HCT116 (cell line): ENCODE measurements at regions not wholly inside any gene's neighbourhood (a gene's known extent, or its start where the extent isn't known, plus 50 kb on each side); places are given as distances from the start of the nearest gene placed in this dataset.

Experiments used
- ATAC-seq: fragments of 200-7000 bp; cut with Tn5 transposase; 2 replicates; pipeline ENCODE4 v1.9.1; 2020; ENCODE audit warnings: mild to moderate bottlenecking, moderate library complexity
- BruUV-seq: library from RNA; stranded (reverse); fragments of 400-500 nt; replicated peaks from 2 replicates; lab custom pipeline; 2021; lab: Mats Ljungman, UMichigan
- CTCF ChIA-PET: fragments of 300-600 bp; sonication (Branson Sonifier 250); formaldehyde crosslinking; loops from one replicate; lab custom pipeline; 2021; ENCODE audit warnings: antibody characterized with exemption; lab: Charles Lee
- POLR2A ChIA-PET: fragments of 300-600, 350-600 bp; sonication (Branson Sonifier 250); formaldehyde crosslinking; loops from one replicate; lab custom pipeline; 2021; ENCODE audit warnings: antibody characterized with exemption; lab: Charles Lee
- RAD21 ChIA-PET, 2 experiments: fragments of 300-600 bp; sonication (Branson Sonifier 250); formaldehyde crosslinking; loops; one replicate each; lab custom pipeline; 2023; ENCODE audit warnings: low total read pairs in 2 of 2; ENCODE audit not compliant: uncharacterized antibody in 2 of 2, unreplicated experiment in 2 of 2, low non-redundant PET in 1 of 2; lab: Charles Lee
- DNase-seq: peaks from one replicate; pipeline ENCODE4 v3.0.0-alpha.2; 2010; ENCODE audit warnings: low read depth, low spot score
- H2AFZ ChIP-seq: fragments of 200-600 bp; shearing (Covaris generic), sonication (generic); 2 replicates; pipeline ENCODE4 v1.6.1; 2017; ENCODE audit warnings: low read depth, mixed run types, mixed read lengths, antibody characterized with exemption, low read length; ENCODE audit not compliant: poor library complexity, severe bottlenecking
- H3K27ac ChIP-seq: 2 replicates; pipeline ENCODE4 v1.5.1; 2012; ENCODE audit warnings: low read depth, low read length
- H3K27me3 ChIP-seq: fragments of 200-600 bp; sonication (generic); 2 replicates; pipeline ENCODE4 v1.6.1; 2016; ENCODE audit warnings: mixed run types, low read length, mixed read lengths; ENCODE audit not compliant: insufficient read depth
- H3K36me3 ChIP-seq, 2 experiments: fragments of 200-500 bp in 1 of 2; fragments of 200-600 bp in 1 of 2; sonication (Bioruptor generic) in 1 of 2; sonication (generic) in 1 of 2; 2 replicates each; pipeline versions ENCODE4 v1.5.1 to v1.6.1; 2014 to 2016; ENCODE audit warnings: low read length in 2 of 2, inconsistent platforms in 1 of 2, mixed read lengths in 1 of 2, mixed run types in 1 of 2; ENCODE audit not compliant: insufficient read depth in 2 of 2, control insufficient read depth in 1 of 2
- H3K4me1 ChIP-seq, 2 experiments: fragments of 200-600 bp in 1 of 2; sonication (generic) in 1 of 2; 2 replicates each; pipeline versions ENCODE4 v1.5.1 to v1.6.1; 2012 to 2017; ENCODE audit warnings: low read length in 2 of 2, inconsistent platforms in 1 of 2, mild to moderate bottlenecking in 1 of 2, mixed read lengths in 1 of 2, mixed run types in 1 of 2, moderate library complexity in 1 of 2; ENCODE audit not compliant: insufficient read depth in 2 of 2, control insufficient read depth in 1 of 2
- H3K4me2 ChIP-seq: fragments of 200-600 bp; sonication (generic); 2 replicates; pipeline ENCODE4 v1.6.1; 2017; ENCODE audit warnings: mixed run types, low read length, mixed read lengths
- H3K4me3 ChIP-seq, 2 experiments: fragments of 200-600 bp in 1 of 2; sonication (generic) in 1 of 2; replicated peaks in 1 of 2; 2 replicates each; pipeline ENCODE4 v1.5.1; 2011 to 2016; ENCODE audit warnings: low read length in 2 of 2, control low read depth in 1 of 2, low read depth in 1 of 2, mild to moderate bottlenecking in 1 of 2, mixed read lengths in 1 of 2, mixed run types in 1 of 2
- H3K79me2 ChIP-seq: fragments of 200-600 bp; sonication (generic); 2 replicates; pipeline ENCODE4 v1.6.1; 2017; ENCODE audit warnings: mild to moderate bottlenecking, mixed run types, low read length, moderate library complexity, mixed read lengths; ENCODE audit not compliant: insufficient read depth
- H3K9ac ChIP-seq: fragments of 200-600 bp; sonication (generic); 2 replicates; pipeline ENCODE4 v1.6.1; 2016; ENCODE audit warnings: low read length, mixed read lengths
- H3K9me2 ChIP-seq: fragments of 200-600 bp; sonication (generic), shearing (Covaris generic); 2 replicates; pipeline ENCODE4 v1.6.1; 2017; ENCODE audit warnings: mixed run types, mild to moderate bottlenecking, moderate library complexity; ENCODE audit not compliant: insufficient read depth
- H3K9me3 ChIP-seq, 2 experiments: fragments of 200-500 bp in 1 of 2; fragments of 200-600 bp in 1 of 2; sonication (Bioruptor generic) in 1 of 2; sonication (generic) in 1 of 2; 2 replicates each; pipeline ENCODE4 v1.6.1; 2014 to 2017; ENCODE audit warnings: low read length in 2 of 2, mixed read lengths in 2 of 2, inconsistent platforms in 1 of 2, low read depth in 1 of 2, mild to moderate bottlenecking in 1 of 2, mixed run types in 1 of 2, moderate library complexity in 1 of 2; ENCODE audit not compliant: control insufficient read depth in 1 of 2, insufficient read depth in 1 of 2
- H4K20me1 ChIP-seq: fragments of 200-600 bp; sonication (generic), shearing (Covaris generic); 2 replicates; pipeline ENCODE4 v1.6.1; 2017; ENCODE audit warnings: mixed run types, mild to moderate bottlenecking, moderate library complexity; ENCODE audit not compliant: insufficient read depth
- ATF3 ChIP-seq: IDR thresholded peaks from 2 replicates; pipeline ENCODE4 v1.6.1; 2012
- CBX3 ChIP-seq: IDR thresholded peaks from 2 replicates; pipeline ENCODE4 v1.6.1; 2012; ENCODE audit warnings: low read depth
- CEBPB ChIP-seq: IDR thresholded peaks from 2 replicates; pipeline ENCODE4 v1.6.1; 2012; ENCODE audit warnings: low read depth
- CTCF ChIP-seq, 3 experiments: fragments of 200-600 bp in 1 of 3; sonication (generic) in 1 of 3; IDR thresholded peaks in 2 of 3; conservative IDR thresholded peaks in 1 of 3; 2 replicates each; pipeline ENCODE4 v1.5.1; 2012 to 2017; ENCODE audit warnings: low read depth in 2 of 3, low read length in 2 of 3, antibody characterized with exemption in 1 of 3, borderline replicate concordance in 1 of 3, control low read depth in 1 of 3, mild to moderate bottlenecking in 1 of 3, mixed read lengths in 1 of 3, mixed run types in 1 of 3, moderate library complexity in 1 of 3; ENCODE audit not compliant: insufficient read depth in 1 of 3
- EGR1 ChIP-seq: IDR thresholded peaks from 2 replicates; pipeline ENCODE4 v1.6.1; 2012; ENCODE audit warnings: low read depth
- ELF1 ChIP-seq: IDR thresholded peaks from 2 replicates; pipeline ENCODE4 v1.6.1; 2012; ENCODE audit warnings: low read depth, borderline replicate concordance
- EZH2 ChIP-seq: fragments of 200-600 bp; sonication (generic); IDR thresholded peaks from 2 replicates; pipeline ENCODE4 v1.6.1; 2017; ENCODE audit warnings: antibody characterized with exemption, mixed run types
- POLR2A ChIP-seq: IDR thresholded peaks from 2 replicates; pipeline ENCODE4 v1.7.0; 2011; ENCODE audit warnings: borderline replicate concordance; ENCODE audit not compliant: insufficient read depth, insufficient read length; ENCODE audit errors: extremely low read depth
- POLR2AphosphoS5 ChIP-seq: IDR thresholded peaks from 2 replicates; pipeline ENCODE4 v1.6.1; 2011; ENCODE audit warnings: mild to moderate bottlenecking, low read depth, low read length, moderate library complexity
- RAD21 ChIP-seq: IDR thresholded peaks from 2 replicates; pipeline ENCODE4 v1.6.1; 2012; ENCODE audit warnings: low read depth, mild to moderate bottlenecking
- REST ChIP-seq: IDR thresholded peaks from 2 replicates; pipeline ENCODE4 v1.6.1; 2012; ENCODE audit warnings: low read depth
- SRF ChIP-seq: IDR thresholded peaks from 2 replicates; pipeline ENCODE4 v1.6.1; 2012; ENCODE audit warnings: low read depth
- TCF7L2 ChIP-seq: IDR thresholded peaks from 2 replicates; pipeline ENCODE4 v1.7.0; 2011; ENCODE audit warnings: borderline replicate concordance, inconsistent platforms; ENCODE audit not compliant: insufficient read depth, insufficient read length; ENCODE audit errors: extremely low read depth
- intact Hi-C: fragments of 100-400 bp; cut with micrococcal nuclease; formaldehyde crosslinking; loops from 2 replicates; pipeline ENCODE4 v1.10.0; 2022
- TF ChIP-seq, protein P1 (sequence below): IDR thresholded peaks from 2 replicates; pipeline ENCODE4 v1.6.1; 2011; ENCODE audit warnings: mild to moderate bottlenecking, low read length, moderate library complexity; ENCODE audit not compliant: insufficient replicate concordance; ENCODE audit errors: extremely low read depth

DNA sequence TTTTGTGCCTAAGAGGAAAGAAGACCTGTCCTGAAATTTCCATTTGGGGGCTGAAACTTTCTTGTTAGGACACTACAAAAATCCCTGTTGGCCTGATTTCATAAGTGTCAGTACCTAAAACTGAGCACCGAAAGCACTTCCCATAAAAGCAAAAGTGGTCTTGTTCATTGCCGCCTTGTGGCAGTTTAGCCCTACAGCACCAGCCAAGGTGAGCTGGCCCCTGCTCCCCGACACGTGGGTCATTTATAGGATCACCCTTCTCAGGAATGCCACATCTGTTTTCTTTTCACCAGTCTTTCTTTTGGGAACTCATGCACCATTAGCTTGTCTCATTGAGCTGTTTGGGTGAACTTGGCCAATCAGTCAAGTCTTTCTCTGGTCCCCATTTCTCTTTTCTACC, 155.8 kb upstream of the KAZN start:
- Histone ChIP-seq H3K36me3 (no peaks in the 10 kb centered on the region), H3K9me3 (no peaks in the 10 kb centered on the region), H3K9me2 (no peaks in the 10 kb centered on the region), H3K4me3 (no peak overlapping the region), H2AFZ (no peak overlapping the region), H3K79me2 (no peaks in the 10 kb centered on the region), H3K27me3 (peaks cover 20% of the 10 kb centered on the region), H3K4me2 (no peak overlapping the region), H3K9ac (no peak overlapping the region), H3K27ac (no peak overlapping the region), H4K20me1 (no peaks in the 10 kb centered on the region), H3K4me1 (no peaks in the 10 kb centered on the region)
- TF ChIP-seq ELF1 (no peak), CEBPB (no peak), SRF (no peak), CBX3 (no peak), CTCF (IDR thresholded peaks at IDR 0.05 in 2 of 3, conservative IDR thresholded peaks at IDR 0.05 in 1 of 3; ENCODE audit: borderline replicate concordance in 1 of 3, insufficient read depth in 1 of 3, low read depth in 2 of 3, low read length in 2 of 3) (no peak), EGR1 (no peak), POLR2A (no peak), RAD21 (no peak), POLR2AphosphoS5 (no peak), REST (no peak), ATF3 (no peak), EZH2 (no peak), TCF7L2 (no peak)
- TF ChIP-seq, protein P1, sequence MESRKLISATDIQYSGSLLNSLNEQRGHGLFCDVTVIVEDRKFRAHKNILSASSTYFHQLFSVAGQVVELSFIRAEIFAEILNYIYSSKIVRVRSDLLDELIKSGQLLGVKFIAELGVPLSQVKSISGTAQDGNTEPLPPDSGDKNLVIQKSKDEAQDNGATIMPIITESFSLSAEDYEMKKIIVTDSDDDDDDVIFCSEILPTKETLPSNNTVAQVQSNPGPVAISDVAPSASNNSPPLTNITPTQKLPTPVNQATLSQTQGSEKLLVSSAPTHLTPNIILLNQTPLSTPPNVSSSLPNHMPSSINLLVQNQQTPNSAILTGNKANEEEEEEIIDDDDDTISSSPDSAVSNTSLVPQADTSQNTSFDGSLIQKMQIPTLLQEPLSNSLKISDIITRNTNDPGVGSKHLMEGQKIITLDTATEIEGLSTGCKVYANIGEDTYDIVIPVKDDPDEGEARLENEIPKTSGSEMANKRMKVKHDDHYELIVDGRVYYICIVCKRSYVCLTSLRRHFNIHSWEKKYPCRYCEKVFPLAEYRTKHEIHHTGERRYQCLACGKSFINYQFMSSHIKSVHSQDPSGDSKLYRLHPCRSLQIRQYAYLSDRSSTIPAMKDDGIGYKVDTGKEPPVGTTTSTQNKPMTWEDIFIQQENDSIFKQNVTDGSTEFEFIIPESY = no peak
- POLR2A ChIA-PET = no interaction called here
- no peak for DNase-seq
- ATAC-seq = no peak
- CTCF ChIA-PET = no interaction called here
- no TSS peak for BruUV-seq
- intact Hi-C loops = no loop called here
- RAD21 ChIA-PET = no interaction called here
